HG03066 (cell line): ENCODE measurements at regions not wholly inside any gene's neighbourhood (a gene's known extent, or its start where the extent isn't known, plus 50 kb on each side); places are given as distances from the start of the nearest gene placed in this dataset.

Source experiments
- ATAC-seq: cut with Tn5 transposase; IDR thresholded peaks from one replicate; pipeline ENCODE4 v1.9.1; 2021; ENCODE audit warnings: low read depth; ENCODE audit not compliant: unreplicated experiment

- no peak for ATAC-seq
Observed at GRCh38 chr6:74650668-74651067, 555.2 kb downstream of the COL12A1 start.

GRCh38 chr6:74646461-74646860 is 559.4 kb downstream of the COL12A1 start:
- ATAC-seq, result no peak

DNA sequence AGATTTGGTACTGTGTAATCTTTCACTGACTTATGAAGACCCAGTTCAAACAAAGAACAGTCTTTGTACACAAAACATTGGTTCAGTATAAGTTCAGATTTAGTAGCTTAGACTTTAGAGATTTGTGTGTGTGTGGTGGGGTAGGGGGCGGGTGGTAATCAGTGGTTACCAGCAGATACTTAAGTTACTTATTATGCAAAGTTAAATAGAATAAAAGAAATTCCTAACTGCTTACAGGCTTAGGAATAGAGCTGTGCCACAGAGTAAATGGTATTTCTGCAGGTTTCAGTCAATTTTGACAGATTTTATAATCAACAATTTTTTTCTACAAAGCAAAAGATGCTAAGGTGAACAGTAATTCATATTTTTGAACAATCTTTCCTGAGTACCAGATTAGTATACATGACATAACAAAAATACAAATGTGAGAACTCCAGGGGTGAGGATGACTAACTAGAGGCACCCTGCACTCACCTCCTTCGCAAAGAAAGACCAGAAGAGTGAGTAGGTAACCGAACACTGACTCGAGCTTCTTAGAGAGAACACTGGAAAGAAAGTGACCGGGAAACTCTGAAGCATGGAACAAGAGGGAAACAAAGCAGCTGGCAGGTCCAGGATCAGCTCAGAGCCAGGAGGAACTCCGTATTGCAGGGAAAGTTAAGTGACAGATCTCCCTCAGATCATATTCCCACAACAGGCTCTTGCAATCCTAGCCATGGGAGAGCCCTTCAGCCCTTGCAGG is 560.6 kb downstream of the COL12A1 start:
- no peak for ATAC-seq

DNA sequence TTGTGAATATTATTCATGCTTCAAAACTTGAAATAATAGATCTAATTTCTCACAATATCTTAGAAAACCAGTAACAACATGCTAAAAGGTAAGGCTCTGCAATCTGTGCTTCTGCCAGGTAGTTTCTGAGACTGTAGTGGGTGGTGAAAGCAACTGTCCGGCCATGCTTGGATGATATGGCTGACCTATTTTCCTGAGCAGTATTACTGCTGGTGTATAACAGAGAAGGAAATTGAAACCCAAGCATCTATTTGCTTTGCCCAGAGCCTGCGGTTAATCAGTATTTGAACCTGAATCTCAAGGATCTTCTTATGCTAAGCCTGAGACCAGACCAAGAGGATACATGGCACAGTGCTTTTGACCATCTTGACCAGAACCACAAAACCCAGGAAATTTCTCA is 563.8 kb downstream of the COL12A1 start:
- ATAC-seq, result no peak

DNA sequence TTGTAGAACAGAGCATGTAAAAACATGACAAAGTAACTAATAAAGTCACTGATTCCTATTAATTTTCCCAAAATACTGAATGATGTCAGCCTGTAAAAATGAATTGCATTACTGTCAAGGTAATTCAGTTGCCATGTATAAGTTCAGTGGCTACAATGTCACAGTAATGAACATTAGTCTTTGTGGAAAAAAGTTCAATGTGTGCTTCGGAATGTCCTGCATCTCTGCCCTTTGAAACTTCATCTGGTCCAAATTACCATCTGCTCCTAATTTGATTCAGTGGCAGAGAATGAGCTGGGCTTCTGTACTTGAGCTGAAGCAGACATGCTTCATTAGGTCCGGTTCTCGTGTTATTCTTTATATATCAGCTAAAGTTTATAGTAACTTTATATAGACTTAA is 567.4 kb downstream of the COL12A1 start:
- no peak for ATAC-seq

DNA sequence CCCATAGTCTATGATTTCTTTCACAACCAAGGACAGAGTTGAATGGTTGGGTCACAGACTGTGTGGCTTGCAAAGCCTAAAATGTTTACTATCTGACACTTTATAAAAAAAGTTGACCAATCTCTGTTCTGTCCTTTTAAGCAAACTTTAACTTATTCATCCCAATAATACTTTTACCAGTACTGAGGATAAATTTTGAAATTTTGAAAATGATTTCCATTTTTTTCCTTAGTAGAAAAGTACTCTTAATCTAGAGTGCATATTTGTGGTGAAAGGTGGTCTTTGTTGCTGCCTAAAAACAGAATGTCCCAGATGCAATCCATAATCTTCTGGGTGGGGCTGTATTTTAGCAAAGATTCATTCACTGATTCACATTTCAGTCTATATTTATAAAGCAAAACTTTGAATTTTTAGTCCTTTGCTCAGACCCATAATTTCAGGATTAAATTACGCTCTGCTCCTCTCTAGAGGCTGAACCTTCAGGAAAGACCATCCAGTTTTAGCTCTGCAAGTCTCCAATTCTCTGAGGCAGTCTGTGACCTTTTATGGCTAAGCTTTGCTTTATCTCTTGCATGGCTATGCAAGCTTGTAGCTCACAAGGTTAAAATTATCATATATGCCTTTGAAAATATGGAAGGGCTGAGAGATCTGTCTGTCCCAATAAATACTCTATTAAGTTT is 573.5 kb downstream of the COL12A1 start:
- ATAC-seq, result no peak

DNA sequence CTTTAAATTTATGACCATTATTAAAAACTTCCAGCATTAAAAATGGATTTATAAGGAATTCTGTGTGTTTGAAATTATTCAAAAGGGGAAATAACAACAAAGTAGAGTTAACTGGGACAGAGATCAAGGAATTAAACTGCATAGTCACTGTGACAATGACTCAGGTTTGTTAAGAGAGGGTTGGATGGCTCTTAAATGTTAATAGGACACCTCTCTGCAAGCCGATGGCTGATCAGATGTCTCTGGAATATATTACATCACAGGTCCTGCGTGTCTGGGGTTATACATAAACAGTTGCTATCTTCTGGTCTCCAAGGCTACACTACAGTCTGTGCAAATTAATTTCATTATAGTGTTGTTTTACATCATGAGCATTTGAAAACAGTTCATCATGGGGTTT is 574.3 kb downstream of the COL12A1 start:
- ATAC-seq, result no peak

- no peak for ATAC-seq
Observed at GRCh38 chr6:74626288-74626687, 579.6 kb downstream of the COL12A1 start.

DNA sequence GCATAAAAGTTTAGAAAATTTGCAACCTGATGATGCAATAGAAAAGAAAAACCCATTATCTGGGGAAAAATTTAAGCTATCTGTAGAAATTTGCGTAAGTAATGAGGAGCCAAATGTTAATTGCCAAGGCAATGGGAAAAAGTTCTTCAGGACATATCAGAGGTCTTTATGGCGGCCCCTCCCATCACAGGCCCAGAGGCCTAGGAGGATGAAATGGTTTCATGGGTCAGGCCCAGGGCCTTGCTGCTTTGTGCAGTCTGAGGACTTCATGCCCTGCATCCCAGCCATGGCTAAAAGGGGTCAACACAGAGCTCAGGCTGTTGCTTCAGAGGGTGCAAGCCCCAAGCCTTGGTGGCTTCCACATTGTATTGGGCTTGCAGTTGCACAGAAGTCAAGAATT is 582.8 kb downstream of the COL12A1 start:
- ATAC-seq, result no peak

DNA sequence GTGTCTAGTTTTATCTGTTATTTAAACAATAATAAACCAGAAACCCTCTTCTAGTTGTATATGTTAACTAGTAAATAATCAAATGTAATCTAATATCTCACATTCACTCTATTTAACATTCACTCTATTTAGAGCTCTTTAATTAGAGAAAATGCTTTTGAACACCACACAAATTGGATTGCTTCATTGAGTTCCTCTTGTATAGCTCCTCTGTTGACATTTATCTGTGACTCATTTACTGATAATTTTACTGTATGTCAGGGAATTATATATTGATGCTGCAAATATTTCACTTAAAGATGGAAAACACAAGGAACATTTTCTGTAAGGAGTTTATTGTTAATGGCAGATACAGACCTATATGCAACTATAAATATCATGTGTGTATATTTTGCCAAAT is 594.6 kb downstream of the COL12A1 start:
- no peak for ATAC-seq

- no peak for ATAC-seq
Observed at GRCh38 chr6:74610352-74610751, 595.5 kb downstream of the COL12A1 start.

DNA sequence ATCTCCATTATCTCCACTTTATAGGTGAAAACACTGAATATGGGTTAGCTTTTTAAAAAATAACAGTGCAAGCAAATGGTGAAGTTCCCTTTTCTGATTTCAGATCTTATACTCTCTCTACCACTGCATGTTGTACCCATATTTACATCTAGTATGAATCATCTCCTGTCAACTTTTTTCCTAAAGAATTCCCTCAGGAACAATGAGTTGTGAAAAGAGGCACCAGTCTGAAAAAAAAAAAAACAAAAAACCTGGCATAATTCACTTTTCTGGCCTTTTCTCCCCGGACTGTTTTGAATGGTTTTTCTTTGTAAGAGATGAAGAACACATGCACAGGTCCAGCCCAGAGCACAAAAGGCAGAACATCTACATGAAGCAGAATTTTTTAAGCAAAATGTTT is 596.0 kb downstream of the COL12A1 start:
- ATAC-seq, result no peak

DNA sequence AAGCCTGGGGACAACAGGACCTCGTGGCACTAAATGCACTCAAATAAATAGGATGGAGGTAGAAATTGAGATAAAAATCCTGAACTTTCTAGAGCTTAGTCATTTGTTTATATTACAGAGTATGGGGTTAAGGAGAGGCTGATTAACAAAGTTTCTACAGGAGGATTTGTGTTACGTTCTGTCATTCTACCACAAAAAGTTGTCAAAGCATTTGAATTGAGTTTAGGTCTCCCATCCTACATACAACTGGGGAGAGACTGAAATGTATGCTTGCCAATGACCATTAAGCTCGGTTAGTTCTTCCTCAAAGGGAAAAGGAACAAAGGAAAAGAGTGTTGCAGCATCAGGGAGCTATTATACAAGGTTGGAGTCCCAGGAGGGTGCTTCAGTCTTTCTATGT is 597.9 kb downstream of the COL12A1 start:
- ATAC-seq, result no peak

GRCh38 chr6:74607468-74607867 is 598.4 kb downstream of the COL12A1 start:
- no peak for ATAC-seq

- ATAC-seq, result no peak
Observed at GRCh38 chr6:74606582-74607071, 599.2 kb downstream of the COL12A1 start.

- ATAC-seq, result no peak
Observed at GRCh38 chr6:74605922-74606581, 599.8 kb downstream of the COL12A1 start.

GRCh38 chr6:74604279-74604678 is 601.6 kb downstream of the COL12A1 start:
- no peak for ATAC-seq

DNA sequence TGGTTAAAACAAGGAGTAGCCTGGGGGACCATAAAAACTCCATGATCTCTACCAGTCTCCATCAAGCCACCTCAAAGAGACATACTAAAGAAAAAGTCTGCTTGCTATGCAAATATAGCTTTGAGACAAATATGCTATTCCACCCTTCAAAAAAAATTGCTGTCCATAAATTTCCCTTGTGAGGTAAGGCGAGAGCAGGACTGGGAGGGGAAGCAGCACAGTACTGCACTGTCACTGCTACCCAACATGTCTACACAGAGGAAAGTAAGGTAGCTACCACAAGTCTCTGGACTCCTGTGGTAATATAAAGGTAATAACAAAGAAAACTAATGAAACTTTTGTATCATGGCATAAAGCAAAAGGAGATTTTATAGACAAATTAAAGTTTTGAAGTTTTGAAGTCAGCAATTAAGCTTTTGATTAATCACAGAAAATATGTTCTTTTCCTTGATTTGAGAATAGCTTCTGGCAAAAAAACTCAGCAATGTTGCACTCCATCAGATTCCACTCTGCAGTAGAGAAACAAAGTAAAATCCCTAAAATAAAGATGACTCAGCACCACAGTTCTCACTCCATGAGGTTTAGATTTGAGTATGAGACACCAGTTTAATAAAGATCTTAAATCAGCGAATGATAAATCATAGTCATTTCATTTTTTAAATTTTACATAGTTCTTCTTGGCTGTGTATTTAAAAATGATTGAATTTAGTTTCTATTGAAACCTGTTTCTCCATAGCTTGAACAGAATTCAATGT is 602.4 kb downstream of the COL12A1 start:
- no peak for ATAC-seq

DNA sequence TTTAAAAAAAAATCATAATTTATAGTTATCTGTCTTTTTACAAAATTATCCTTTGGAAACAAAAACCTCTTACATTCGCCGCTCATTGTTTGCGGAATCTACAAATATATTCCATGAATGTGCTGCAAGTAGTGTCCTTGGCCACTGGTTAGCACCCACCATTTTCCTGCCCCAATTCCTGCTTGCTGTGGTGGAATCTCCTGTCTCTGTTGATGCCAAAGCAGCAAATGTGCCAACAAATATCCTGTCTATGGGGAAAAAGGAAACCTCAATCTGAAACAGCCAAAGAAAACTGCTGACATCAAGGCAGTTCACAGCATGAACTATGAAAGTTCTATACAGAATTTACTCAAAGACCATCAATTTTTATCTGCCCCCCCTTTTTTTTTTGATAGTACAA is 603.6 kb downstream of the COL12A1 start:
- ATAC-seq, result no peak

- peak; percentile 94 for ATAC-seq
Observed at GRCh38 chr6:74598462-74599393, 607.1 kb downstream of the COL12A1 start.
